Embryonic facial prominence (tissue), 1 donor: ENCODE measurements at regions not wholly inside any gene's neighbourhood (a gene's known extent, or its start where the extent isn't known, plus 50 kb on each side); places are given as distances from the start of the nearest gene placed in this dataset.

Experiments
- DNase-seq: peaks from one replicate; pipeline ENCODE4 v3.0.0-alpha.2; 2016; ENCODE audit errors: extremely low spot score

GRCh38 chr9:84177407-84177806, 163.2 kb downstream of the SLC28A3 start:
- DNase-seq, result no peak

DNA sequence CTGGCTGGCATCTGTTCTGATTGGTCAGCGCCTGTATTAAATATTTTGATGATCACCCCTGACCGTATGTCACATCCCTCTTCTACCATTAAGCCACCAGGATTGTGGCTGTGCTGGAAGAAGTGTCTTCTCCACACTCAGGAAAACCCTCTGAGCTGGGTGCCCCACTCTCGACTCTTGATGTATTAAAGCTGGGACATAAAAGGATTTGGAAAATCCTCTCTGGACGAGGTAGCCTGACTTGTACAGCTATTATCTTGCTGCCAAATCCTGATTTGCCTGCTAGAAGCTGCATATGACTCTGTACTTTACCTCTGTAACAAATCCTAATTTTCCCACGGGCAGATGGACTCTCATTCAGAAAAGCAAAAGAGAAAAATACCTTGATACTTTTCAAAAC, 161.0 kb downstream of the SLC28A3 start:
- no peak for DNase-seq

DNA sequence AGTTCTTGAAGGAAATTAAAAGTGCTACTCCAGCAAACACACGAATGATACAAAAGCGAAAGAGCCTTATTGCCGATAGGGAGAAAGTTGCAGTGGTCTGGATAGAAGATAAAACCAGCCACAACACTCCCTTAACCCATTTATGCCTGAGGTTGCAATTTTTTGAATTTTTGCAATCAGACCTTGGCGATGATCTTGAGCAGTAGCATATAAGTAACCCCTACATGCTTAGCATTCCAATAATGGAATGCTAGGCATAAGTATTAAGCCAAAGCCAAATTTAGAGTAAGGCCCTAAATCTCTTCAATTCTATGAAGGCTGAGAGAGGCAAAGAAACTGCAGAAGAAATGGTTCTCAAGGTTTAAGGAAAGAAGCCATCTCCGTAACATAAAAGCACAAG, 153.5 kb downstream of the SLC28A3 start:
- DNase-seq, result no peak

DNA sequence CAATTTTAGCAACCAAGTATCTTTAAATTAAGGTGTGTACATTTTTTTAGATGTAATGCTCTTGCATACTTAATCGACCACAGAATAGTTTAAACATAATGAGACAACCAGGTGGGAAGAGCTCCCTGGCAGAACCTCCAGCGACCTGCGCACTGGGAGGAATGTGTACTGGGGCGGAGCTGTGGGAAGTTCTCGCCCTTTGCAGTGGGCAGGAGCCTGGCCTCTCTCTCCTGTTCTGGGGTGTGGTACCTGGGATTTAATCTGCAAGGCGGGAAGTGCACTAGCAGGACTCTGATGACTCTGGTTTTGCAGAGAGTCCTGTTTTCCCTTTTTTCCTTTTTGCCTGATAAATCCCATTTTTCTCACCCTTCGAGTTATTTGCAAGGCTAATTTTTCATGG, 150.7 kb downstream of the SLC28A3 start:
- no peak for DNase-seq

DNA sequence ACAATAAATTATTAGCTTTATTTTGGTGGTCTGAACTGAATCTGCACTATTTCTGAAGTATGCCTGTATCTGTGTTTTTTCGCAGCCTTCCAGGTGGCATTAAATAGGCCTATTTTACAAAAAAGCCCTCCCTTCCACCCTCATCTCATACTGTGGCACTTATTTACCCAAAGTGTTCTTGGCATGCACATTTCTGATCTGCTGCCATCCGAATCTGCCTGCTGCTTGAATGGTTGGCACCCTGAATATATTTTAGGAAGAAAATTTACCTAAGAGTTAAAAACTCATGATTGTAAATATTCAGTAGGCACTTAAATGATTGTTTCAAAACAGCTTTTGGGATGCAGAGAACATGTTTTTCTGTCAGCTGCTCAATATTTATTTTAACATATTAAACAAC, 150.1 kb downstream of the SLC28A3 start:
- no peak for DNase-seq

DNA sequence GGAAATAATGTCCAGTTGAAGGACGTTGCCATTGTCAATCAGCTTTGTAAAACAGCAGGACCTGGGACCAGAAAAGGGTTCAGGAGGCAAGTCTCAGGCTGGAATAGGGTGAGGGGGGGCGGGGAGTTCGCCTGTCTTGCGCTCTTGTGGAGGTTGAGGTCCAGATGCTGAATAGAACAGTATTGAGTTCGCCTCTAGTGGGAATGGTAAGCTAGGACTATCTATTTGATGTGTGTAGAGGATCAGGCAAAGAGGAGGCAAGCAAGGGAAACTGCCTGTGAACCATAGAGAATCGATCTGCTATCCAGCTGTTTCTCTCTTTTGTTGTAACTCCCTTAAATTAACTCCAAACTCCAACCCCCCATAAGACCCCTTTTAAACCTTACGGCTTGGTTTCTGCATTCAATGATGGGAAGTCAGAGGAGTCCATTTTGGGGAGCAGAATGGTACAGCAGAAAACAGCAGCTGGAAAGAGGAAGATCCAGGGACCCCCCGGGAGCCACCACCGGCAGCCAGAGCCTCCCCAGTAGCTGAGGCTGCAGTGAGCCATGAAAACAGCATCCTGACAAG, 133.7 kb downstream of the SLC28A3 start:
- DNase-seq, result peak; percentile 18

- DNase-seq, result no peak
These were observed 133.0 kb downstream of the SLC28A3 start for GRCh38 chr9:84207491-84207951.

DNA sequence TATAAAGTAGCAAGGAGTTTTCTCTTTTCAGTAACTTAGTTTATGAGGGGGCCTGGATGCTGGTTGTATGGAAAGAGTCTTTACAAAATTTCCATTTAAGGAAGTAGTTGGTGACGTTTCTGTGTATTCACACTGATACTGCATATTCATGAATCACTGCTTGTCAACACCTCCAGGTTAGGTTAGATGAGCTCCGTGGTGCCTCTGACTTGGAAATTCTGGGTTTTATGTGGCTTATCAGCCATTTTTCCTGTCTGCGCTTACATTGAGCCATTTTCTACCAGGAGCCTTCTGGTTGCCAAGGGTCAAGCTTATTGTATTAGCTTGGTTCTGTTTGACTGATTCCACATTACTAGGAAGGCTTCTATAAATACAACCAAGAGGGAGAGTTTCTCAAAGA, 128.3 kb downstream of the SLC28A3 start:
- DNase-seq, result no peak

DNA sequence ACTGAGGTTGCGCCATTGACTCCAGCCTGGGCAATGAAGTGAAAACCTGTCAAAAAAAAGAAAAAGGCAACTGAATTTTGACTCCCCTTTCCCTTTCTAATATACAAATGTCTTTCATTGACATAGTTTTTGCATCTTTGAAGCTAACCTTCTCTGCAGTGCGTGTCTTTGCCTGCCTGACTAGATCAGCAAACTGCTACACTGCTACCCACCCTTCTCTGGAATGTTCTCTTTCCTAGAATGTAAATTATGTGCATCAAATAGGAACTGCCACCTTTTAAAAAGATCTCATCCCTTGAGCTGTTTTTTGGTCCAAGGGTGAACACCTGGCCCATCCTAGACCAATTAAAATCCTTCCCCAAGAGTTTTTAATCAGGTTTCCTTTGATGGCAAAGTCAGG, 127.6 kb downstream of the SLC28A3 start:
- no peak for DNase-seq

DNA sequence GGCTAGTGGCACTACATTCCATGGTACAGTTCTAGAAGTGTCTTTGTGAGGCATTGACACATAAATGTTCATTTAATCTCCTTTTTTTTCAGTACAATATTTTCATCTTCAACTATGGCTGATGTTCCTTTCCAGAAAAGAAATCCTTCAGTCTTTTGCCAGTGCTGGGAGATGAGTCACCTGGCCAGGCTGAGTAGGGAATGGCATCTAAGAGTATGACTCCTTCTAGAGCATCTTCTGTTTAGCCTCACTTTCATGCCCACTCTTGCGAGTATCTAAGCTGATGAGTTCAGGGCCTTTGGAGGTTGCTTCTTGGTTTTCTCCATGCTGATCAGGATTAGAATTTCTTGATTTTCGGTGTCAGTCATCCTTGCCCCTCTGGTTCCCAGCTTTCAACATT, 124.4 kb downstream of the SLC28A3 start:
- DNase-seq, result no peak

- DNase-seq, result no peak
These were observed 122.2 kb downstream of the SLC28A3 start for GRCh38 chr9:84218322-84218721.

- DNase-seq, result no peak
These were observed 116.3 kb downstream of the SLC28A3 start for GRCh38 chr9:84224246-84224645.
